ENCODE measurements at regions not wholly inside any gene's neighbourhood (a gene's known extent, or its start where the extent isn't known, plus 50 kb on each side); places are given as distances from the start of the nearest gene placed in this dataset.

DNA sequence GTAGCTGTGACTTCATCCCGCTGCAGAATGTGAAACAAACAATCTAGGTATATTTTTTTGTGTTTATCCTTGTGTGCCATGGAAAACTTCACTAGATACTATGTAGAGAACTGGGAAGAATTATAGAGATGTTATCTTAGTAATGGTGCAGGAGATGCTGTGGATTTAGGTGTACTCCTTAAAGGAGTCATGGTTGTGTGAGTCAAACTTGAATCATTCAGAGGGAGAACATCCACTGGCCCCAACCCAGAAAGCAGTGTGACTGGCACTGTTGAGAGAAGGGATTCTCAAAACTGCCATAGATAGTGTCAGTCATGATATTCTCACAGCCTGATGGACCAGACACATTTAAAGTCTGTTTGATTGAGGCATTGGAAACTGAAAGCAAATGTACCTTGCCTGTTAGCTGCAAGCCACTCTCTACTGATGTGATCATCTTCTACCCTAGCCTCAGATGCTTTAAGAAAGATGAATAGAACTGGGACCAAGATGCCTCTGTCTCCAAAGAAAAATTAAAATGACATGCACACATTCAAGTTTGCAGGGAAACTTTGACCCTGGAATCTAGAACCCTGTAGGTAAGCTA lies 754.6 kb downstream of the MRPL39 start:
- H3K27me3 ChIP-seq (ENCODE audit: insufficient read depth): no peaks in the 10 kb centered on the region
- H3K79me2 ChIP-seq (replicated peaks; ENCODE audit: insufficient read depth): no peaks in the 10 kb centered on the region
- H3K4me2 ChIP-seq: no peak overlapping the region
- no peak overlapping the region for H3K4me3 ChIP-seq
- TF ChIP-seq CREB1 (CRISPR knock-in tag; IDR thresholded peaks at IDR 0.05; ENCODE audit: low read depth) (no peak), JUNB (IDR thresholded peaks at IDR 0.05; ENCODE audit: unreplicated experiment) (no peak), STAT1 (IDR thresholded peaks at IDR 0.05; ENCODE audit: unreplicated experiment) (no peak)
- H3K27me3 Mint-ChIP-seq (ENCODE audit: insufficient read depth, low read depth, poor library complexity): peaks cover 2% of the 10 kb centered on the region
- H3K36me3 ChIP-seq (ENCODE audit: insufficient read depth): no peaks in the 10 kb centered on the region
- H3K9me2 ChIP-seq (ENCODE audit: insufficient read depth): no peaks in the 10 kb centered on the region
- no peaks in the 10 kb centered on the region for H4K20me1 ChIP-seq (replicated peaks; ENCODE audit: insufficient read depth)
- no peak overlapping the region for H3K27ac Mint-ChIP-seq
- no peak for DNase-seq (ENCODE audit: low spot score)
- H3K27ac ChIP-seq (ENCODE audit: low read depth): no peak overlapping the region
- H3K4me1 ChIP-seq (ENCODE audit: insufficient read depth): no peaks in the 10 kb centered on the region
- H3K36me3 Mint-ChIP-seq (ENCODE audit: low read depth): peaks cover 3% of the 10 kb centered on the region; the same call in 1 of the 3 replicates
- no peaks in the 10 kb centered on the region for H3F3A ChIP-seq (replicated peaks; ENCODE audit: low read depth)
- ATAC-seq: no peak
- H3K9me3 Mint-ChIP-seq: peaks cover 68% of the 10 kb centered on the region
- no peak overlapping the region for H2AFZ ChIP-seq
- no peaks in the 10 kb centered on the region for H3K4me1 Mint-ChIP-seq
- H3K4me3 Mint-ChIP-seq: no peak overlapping the region

DNA sequence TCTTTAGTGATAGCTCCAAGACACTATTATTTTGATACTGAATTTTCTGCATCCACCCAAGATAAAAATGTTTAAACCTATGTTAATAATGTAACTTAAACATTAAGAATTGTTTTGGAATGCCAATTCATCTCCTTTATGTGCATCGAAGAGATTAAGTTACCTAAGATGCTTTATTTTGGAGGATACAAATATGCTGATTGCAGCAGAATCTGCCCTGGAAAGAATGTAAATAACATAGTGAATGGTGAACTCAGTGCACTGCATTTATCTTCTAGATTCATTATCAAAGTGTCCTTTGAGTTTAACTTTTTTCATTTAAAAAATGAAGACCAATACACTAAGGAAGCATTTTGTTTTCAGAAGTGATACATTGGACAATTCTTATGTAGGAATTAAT lies 757.2 kb downstream of the MRPL39 start:
- H3K36me3 ChIP-seq (ENCODE audit: insufficient read depth): no peaks in the 10 kb centered on the region
- no peaks in the 10 kb centered on the region for H4K20me1 ChIP-seq (replicated peaks; ENCODE audit: insufficient read depth)
- H2AFZ ChIP-seq: no peak overlapping the region
- H3K27ac Mint-ChIP-seq: no peak overlapping the region
- DNase-seq (ENCODE audit: low spot score) (no peak), ATAC-seq (no peak)
- H3K9me3 Mint-ChIP-seq: peaks cover 76% of the 10 kb centered on the region
- H3K4me3 ChIP-seq: no peak overlapping the region
- H3K4me2 ChIP-seq: no peak overlapping the region
- H3K27ac ChIP-seq (ENCODE audit: low read depth): no peak overlapping the region
- H3K4me3 Mint-ChIP-seq: no peak overlapping the region
- H3K27me3 Mint-ChIP-seq (ENCODE audit: insufficient read depth, low read depth, poor library complexity): peaks cover 2% of the 10 kb centered on the region
- H3F3A ChIP-seq (replicated peaks; ENCODE audit: low read depth): no peaks in the 10 kb centered on the region
- H3K9me2 ChIP-seq (ENCODE audit: insufficient read depth): no peaks in the 10 kb centered on the region; the same call in 1 of the 2 replicates
- H3K4me1 ChIP-seq (ENCODE audit: insufficient read depth): no peaks in the 10 kb centered on the region
- H3K79me2 ChIP-seq (replicated peaks; ENCODE audit: insufficient read depth): no peaks in the 10 kb centered on the region
- H3K4me1 Mint-ChIP-seq: no peaks in the 10 kb centered on the region
- H3K36me3 Mint-ChIP-seq (ENCODE audit: low read depth): peaks cover 3% of the 10 kb centered on the region; the same call in 1 of the 3 replicates
- H3K27me3 ChIP-seq (ENCODE audit: insufficient read depth): no peaks in the 10 kb centered on the region
- TF ChIP-seq EZH2 (IDR thresholded peaks at IDR 0.05; ENCODE audit: low read depth, unreplicated experiment) (no peak), JUNB (IDR thresholded peaks at IDR 0.05; ENCODE audit: unreplicated experiment) (no peak), STAT1 (IDR thresholded peaks at IDR 0.05; ENCODE audit: unreplicated experiment) (no peak), POLR2AphosphoS5 (IDR thresholded peaks at IDR 0.05; ENCODE audit: low read depth) (no peak)
- TF ChIP-seq, protein P1, sequence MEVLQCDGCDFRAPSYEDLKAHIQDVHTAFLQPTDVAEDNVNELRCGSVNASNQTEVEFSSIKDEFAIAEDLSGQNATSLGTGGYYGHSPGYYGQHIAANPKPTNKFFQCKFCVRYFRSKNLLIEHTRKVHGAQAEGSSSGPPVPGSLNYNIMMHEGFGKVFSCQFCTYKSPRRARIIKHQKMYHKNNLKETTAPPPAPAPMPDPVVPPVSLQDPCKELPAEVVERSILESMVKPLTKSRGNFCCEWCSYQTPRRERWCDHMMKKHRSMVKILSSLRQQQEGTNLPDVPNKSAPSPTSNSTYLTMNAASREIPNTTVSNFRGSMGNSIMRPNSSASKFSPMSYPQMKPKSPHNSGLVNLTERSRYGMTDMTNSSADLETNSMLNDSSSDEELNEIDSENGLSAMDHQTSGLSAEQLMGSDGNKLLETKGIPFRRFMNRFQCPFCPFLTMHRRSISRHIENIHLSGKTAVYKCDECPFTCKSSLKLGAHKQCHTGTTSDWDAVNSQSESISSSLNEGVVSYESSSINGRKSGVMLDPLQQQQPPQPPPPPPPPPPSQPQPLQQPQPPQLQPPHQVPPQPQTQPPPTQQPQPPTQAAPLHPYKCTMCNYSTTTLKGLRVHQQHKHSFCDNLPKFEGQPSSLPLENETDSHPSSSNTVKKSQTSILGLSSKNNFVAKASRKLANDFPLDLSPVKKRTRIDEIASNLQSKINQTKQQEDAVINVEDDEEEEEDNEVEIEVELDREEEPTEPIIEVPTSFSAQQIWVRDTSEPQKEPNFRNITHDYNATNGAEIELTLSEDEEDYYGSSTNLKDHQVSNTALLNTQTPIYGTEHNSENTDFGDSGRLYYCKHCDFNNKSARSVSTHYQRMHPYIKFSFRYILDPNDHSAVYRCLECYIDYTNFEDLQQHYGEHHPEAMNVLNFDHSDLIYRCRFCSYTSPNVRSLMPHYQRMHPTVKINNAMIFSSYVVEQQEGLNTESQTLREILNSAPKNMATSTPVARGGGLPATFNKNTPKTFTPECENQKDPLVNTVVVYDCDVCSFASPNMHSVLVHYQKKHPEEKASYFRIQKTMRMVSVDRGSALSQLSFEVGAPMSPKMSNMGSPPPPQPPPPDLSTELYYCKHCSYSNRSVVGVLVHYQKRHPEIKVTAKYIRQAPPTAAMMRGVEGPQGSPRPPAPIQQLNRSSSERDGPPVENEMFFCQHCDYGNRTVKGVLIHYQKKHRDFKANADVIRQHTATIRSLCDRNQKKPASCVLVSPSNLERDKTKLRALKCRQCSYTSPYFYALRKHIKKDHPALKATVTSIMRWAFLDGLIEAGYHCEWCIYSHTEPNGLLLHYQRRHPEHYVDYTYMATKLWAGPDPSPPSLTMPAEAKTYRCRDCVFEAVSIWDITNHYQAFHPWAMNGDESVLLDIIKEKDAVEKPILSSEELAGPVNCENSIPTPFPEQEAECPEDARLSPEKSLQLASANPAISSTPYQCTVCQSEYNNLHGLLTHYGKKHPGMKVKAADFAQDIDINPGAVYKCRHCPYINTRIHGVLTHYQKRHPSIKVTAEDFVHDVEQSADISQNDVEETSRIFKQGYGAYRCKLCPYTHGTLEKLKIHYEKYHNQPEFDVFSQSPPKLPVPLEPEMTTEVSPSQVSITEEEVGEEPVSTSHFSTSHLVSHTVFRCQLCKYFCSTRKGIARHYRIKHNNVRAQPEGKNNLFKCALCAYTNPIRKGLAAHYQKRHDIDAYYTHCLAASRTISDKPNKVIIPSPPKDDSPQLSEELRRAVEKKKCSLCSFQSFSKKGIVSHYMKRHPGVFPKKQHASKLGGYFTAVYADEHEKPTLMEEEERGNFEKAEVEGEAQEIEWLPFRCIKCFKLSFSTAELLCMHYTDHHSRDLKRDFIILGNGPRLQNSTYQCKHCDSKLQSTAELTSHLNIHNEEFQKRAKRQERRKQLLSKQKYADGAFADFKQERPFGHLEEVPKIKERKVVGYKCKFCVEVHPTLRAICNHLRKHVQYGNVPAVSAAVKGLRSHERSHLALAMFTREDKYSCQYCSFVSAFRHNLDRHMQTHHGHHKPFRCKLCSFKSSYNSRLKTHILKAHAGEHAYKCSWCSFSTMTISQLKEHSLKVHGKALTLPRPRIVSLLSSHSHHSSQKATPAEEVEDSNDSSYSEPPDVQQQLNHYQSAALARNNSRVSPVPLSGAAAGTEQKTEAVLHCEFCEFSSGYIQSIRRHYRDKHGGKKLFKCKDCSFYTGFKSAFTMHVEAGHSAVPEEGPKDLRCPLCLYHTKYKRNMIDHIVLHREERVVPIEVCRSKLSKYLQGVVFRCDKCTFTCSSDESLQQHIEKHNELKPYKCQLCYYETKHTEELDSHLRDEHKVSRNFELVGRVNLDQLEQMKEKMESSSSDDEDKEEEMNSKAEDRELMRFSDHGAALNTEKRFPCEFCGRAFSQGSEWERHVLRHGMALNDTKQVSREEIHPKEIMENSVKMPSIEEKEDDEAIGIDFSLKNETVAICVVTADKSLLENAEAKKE (CRISPR knock-in tag; IDR thresholded peaks at IDR 0.05): no peak
- TF ChIP-seq, protein P2, sequence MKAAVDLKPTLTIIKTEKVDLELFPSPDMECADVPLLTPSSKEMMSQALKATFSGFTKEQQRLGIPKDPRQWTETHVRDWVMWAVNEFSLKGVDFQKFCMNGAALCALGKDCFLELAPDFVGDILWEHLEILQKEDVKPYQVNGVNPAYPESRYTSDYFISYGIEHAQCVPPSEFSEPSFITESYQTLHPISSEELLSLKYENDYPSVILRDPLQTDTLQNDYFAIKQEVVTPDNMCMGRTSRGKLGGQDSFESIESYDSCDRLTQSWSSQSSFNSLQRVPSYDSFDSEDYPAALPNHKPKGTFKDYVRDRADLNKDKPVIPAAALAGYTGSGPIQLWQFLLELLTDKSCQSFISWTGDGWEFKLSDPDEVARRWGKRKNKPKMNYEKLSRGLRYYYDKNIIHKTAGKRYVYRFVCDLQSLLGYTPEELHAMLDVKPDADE (IDR thresholded peaks at IDR 0.05): no peak
- TF ChIP-seq, protein P3, sequence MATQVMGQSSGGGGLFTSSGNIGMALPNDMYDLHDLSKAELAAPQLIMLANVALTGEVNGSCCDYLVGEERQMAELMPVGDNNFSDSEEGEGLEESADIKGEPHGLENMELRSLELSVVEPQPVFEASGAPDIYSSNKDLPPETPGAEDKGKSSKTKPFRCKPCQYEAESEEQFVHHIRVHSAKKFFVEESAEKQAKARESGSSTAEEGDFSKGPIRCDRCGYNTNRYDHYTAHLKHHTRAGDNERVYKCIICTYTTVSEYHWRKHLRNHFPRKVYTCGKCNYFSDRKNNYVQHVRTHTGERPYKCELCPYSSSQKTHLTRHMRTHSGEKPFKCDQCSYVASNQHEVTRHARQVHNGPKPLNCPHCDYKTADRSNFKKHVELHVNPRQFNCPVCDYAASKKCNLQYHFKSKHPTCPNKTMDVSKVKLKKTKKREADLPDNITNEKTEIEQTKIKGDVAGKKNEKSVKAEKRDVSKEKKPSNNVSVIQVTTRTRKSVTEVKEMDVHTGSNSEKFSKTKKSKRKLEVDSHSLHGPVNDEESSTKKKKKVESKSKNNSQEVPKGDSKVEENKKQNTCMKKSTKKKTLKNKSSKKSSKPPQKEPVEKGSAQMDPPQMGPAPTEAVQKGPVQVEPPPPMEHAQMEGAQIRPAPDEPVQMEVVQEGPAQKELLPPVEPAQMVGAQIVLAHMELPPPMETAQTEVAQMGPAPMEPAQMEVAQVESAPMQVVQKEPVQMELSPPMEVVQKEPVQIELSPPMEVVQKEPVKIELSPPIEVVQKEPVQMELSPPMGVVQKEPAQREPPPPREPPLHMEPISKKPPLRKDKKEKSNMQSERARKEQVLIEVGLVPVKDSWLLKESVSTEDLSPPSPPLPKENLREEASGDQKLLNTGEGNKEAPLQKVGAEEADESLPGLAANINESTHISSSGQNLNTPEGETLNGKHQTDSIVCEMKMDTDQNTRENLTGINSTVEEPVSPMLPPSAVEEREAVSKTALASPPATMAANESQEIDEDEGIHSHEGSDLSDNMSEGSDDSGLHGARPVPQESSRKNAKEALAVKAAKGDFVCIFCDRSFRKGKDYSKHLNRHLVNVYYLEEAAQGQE (IDR thresholded peaks at IDR 0.05; ENCODE audit: unreplicated experiment): no peak
- TF ChIP-seq, protein P4, sequence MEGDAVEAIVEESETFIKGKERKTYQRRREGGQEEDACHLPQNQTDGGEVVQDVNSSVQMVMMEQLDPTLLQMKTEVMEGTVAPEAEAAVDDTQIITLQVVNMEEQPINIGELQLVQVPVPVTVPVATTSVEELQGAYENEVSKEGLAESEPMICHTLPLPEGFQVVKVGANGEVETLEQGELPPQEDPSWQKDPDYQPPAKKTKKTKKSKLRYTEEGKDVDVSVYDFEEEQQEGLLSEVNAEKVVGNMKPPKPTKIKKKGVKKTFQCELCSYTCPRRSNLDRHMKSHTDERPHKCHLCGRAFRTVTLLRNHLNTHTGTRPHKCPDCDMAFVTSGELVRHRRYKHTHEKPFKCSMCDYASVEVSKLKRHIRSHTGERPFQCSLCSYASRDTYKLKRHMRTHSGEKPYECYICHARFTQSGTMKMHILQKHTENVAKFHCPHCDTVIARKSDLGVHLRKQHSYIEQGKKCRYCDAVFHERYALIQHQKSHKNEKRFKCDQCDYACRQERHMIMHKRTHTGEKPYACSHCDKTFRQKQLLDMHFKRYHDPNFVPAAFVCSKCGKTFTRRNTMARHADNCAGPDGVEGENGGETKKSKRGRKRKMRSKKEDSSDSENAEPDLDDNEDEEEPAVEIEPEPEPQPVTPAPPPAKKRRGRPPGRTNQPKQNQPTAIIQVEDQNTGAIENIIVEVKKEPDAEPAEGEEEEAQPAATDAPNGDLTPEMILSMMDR (conservative IDR thresholded peaks at IDR 0.05; ENCODE audit: low read depth in 2 of 2): no peak

Data from GM23338 (cell line).